ENCODE measurements at regions not wholly inside any gene's neighbourhood (a gene's known extent, or its start where the extent isn't known, plus 50 kb on each side); places are given as distances from the start of the nearest gene placed in this dataset.

DNA sequence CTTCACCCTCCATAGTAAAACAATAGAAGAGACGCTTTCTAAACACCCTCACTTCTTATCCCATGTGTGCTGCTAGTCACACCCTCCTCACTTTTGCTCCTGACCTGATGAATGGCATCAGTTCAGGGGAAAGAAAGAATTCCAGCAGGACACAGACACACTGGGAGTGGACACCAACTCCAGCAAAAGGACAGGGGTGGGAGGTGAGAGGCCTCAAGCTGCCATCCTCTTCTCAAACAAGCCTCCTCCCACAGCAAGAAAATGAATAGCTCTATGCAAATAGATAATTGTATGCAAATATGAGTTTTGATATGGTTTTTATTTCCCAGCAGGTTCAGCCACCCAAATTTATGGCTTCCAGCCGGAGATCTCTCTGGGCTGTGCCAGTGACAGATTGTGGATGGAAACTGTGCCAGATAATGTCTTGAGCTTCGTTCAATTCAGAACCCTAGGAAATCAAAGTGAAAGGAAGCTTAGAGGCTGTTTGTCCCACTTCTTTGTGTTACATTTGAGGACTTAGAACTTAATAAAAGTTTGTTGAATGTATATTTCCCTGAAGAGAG is 209.3 kb upstream of the PPP2R3A start:
- no peak overlapping the region for H3K4me3 ChIP-seq (replicated peaks; ENCODE audit: low read depth, low read length)
- no peaks in the 10 kb centered on the region; the same call in 1 of the 2 replicates for H3K27me3 ChIP-seq (replicated peaks; ENCODE audit: control insufficient read depth, insufficient read depth, low read length)
- TF ChIP-seq, protein P1, sequence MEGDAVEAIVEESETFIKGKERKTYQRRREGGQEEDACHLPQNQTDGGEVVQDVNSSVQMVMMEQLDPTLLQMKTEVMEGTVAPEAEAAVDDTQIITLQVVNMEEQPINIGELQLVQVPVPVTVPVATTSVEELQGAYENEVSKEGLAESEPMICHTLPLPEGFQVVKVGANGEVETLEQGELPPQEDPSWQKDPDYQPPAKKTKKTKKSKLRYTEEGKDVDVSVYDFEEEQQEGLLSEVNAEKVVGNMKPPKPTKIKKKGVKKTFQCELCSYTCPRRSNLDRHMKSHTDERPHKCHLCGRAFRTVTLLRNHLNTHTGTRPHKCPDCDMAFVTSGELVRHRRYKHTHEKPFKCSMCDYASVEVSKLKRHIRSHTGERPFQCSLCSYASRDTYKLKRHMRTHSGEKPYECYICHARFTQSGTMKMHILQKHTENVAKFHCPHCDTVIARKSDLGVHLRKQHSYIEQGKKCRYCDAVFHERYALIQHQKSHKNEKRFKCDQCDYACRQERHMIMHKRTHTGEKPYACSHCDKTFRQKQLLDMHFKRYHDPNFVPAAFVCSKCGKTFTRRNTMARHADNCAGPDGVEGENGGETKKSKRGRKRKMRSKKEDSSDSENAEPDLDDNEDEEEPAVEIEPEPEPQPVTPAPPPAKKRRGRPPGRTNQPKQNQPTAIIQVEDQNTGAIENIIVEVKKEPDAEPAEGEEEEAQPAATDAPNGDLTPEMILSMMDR (IDR thresholded peaks at IDR 0.05; ENCODE audit: insufficient read depth, low read length, poor library complexity, severe bottlenecking) = no peak
- H3K36me3 ChIP-seq (ENCODE audit: control insufficient read depth, insufficient read depth, low read length) = no peaks in the 10 kb centered on the region
- DNase-seq (ENCODE audit: extremely low read depth, insufficient read length) = no peak

DNA sequence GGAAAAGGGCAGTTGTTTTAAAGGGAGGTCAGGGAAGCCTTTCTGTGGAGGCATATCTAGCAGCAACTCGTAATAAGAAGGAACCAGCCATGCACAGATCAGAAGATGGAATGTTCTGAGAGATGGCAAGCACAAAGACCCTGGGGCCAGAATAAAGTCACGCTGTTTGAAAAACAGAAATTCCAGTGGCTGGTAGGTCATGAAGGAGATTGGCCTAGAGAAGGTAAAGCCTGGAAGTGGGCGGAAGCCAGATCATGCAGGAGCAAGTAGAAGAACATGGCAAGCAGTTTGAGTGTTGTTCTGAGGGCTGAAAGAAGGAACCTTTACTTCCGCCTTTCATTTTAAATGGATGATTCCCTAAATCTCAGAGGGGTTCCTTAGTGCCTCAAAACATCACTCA is 208.1 kb upstream of the PPP2R3A start:
- Histone ChIP-seq H3K4me3 (replicated peaks; ENCODE audit: low read depth, low read length) (no peak overlapping the region), H3K27me3 (replicated peaks; ENCODE audit: control insufficient read depth, insufficient read depth, low read length) (no peaks in the 10 kb centered on the region; the same call in 1 of the 2 replicates), H3K36me3 (ENCODE audit: control insufficient read depth, insufficient read depth, low read length) (no peaks in the 10 kb centered on the region)
- DNase-seq (ENCODE audit: extremely low read depth, insufficient read length) = no peak
- TF ChIP-seq, protein P1 (IDR thresholded peaks at IDR 0.05; ENCODE audit: insufficient read depth, low read length, poor library complexity, severe bottlenecking) = no peak

DNA sequence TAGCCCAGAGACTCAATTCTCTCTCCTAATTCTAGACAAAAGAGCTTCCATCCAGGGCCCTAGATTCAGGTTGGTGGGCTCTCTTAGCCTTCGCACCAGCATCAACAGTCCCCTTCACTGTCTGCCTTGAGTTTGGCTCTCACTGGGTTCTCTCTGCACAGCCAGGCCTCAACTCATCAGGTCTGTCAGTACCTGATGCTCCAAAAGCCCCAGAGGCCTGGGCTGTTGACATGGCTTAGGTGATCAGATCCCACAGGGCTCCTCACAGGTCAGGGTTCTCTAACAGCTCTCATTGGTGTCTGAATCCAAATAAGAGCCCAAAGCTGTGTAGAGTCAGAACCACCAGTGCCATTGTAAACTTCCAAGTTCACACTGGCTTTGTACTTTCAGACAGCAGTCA is 206.6 kb upstream of the PPP2R3A start:
- H3K36me3 ChIP-seq (ENCODE audit: control insufficient read depth, insufficient read depth, low read length) = no peaks in the 10 kb centered on the region
- TF ChIP-seq, protein P1 (IDR thresholded peaks at IDR 0.05; ENCODE audit: insufficient read depth, low read length, poor library complexity, severe bottlenecking) = no peak
- no peaks in the 10 kb centered on the region; the same call in 1 of the 2 replicates for H3K27me3 ChIP-seq (replicated peaks; ENCODE audit: control insufficient read depth, insufficient read depth, low read length)
- no peak overlapping the region for H3K4me3 ChIP-seq (replicated peaks; ENCODE audit: low read depth, low read length)
- no peak for DNase-seq (ENCODE audit: extremely low read depth, insufficient read length)

DNA sequence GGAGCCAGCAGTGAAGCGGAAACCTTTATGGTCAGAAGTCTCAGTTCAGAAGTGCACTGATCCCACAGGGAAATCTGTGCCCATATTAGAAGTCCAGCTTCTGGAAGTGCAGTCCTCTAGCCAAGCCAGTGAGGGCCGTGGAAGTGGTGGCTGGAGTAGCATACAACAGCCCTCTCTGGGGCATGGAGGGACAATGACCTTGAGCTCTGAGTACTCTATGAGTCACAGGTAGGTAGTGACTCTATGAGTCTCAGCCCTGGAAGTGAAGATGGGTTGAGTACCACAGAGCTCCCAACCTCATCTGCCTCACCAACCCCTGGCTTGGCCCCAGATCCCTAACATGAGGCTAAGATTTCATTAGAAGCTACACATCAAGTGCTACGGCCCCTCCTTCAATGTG is 205.9 kb upstream of the PPP2R3A start:
- Histone ChIP-seq H3K4me3 (replicated peaks; ENCODE audit: low read depth, low read length) (no peak overlapping the region), H3K27me3 (replicated peaks; ENCODE audit: control insufficient read depth, insufficient read depth, low read length) (no peaks in the 10 kb centered on the region; the same call in 1 of the 2 replicates), H3K36me3 (ENCODE audit: control insufficient read depth, insufficient read depth, low read length) (no peaks in the 10 kb centered on the region)
- DNase-seq (ENCODE audit: extremely low read depth, insufficient read length) = no peak
- TF ChIP-seq, protein P1 (IDR thresholded peaks at IDR 0.05; ENCODE audit: insufficient read depth, low read length, poor library complexity, severe bottlenecking) = no peak

DNA sequence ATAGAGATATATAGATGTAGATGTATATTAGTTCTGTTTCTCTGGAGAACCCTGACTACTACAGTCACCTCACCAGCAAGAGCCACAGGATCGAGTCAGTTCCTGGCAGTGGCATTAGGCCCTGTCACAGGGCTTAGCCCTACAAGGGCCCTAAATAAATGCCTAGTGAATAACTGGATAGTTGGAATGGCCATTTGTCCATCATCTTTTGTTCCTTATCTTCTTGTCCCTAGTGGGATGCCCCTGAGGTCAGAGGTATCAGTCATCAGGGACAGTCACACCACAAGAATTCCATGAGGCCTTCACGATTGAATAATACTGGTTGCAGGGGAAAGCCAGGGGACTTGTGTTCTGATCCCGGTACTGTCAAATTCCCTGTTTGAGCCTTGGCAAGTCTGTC is 204.9 kb upstream of the PPP2R3A start:
- H3K4me3 ChIP-seq (replicated peaks; ENCODE audit: low read depth, low read length) = no peak overlapping the region
- TF ChIP-seq, protein P1 (IDR thresholded peaks at IDR 0.05; ENCODE audit: insufficient read depth, low read length, poor library complexity, severe bottlenecking) = no peak
- no peaks in the 10 kb centered on the region; the same call in 1 of the 2 replicates for H3K27me3 ChIP-seq (replicated peaks; ENCODE audit: control insufficient read depth, insufficient read depth, low read length)
- no peaks in the 10 kb centered on the region for H3K36me3 ChIP-seq (ENCODE audit: control insufficient read depth, insufficient read depth, low read length)
- no peak for DNase-seq (ENCODE audit: extremely low read depth, insufficient read length)

Measured in GM06990 (cell line).